Large intestine (tissue), 3 donors: ENCODE measurements at regions not wholly inside any gene's neighbourhood (a gene's known extent, or its start where the extent isn't known, plus 50 kb on each side); places are given as distances from the start of the nearest gene placed in this dataset.

Experiments
- DNase-seq, 2 donors: peaks; one replicate each; pipeline versions ENCODE4 v3.0.0 to v3.0.0-alpha.2; 2013
- H3K27ac ChIP-seq: one replicate; pipeline ENCODE4 v1.5.1; 2013; ENCODE audit warnings: low read length
- H3K27me3 ChIP-seq: 2 replicates; pipeline ENCODE4 v1.6.1; 2013; ENCODE audit warnings: low read length; ENCODE audit not compliant: control insufficient read depth, insufficient read depth
- H3K36me3 ChIP-seq: 2 replicates; pipeline ENCODE4 v1.6.1; 2013; ENCODE audit warnings: low read length; ENCODE audit not compliant: control insufficient read depth, insufficient read depth
- H3K4me1 ChIP-seq: one replicate; pipeline ENCODE4 v1.6.1; 2013; ENCODE audit warnings: low read length; ENCODE audit not compliant: control insufficient read depth, insufficient read depth
- H3K4me3 ChIP-seq: one replicate; pipeline ENCODE4 v1.5.1; 2013; ENCODE audit warnings: low read length
- H3K9me3 ChIP-seq: one replicate; pipeline ENCODE4 v1.6.1; 2013; ENCODE audit warnings: mild to moderate bottlenecking, low read depth, low read length, moderate library complexity; ENCODE audit not compliant: control insufficient read depth
- WGBS: methylation state at CpG from one replicate; pipeline ENCODE4 v1.1.5; 2013; ENCODE audit warnings: low lambda C conversion rate; ENCODE audit not compliant: insufficient coverage; 5-methylcytosine and 5-hydroxymethylcytosine counted together

- Histone ChIP-seq H3K27ac (no peak overlapping the region), H3K4me1 (no peaks in the 10 kb centered on the region), H3K27me3 (no peaks in the 10 kb centered on the region), H3K4me3 (no peak overlapping the region), H3K9me3 (no peaks in the 10 kb centered on the region), H3K36me3 (no peaks in the 10 kb centered on the region)
- no peak for DNase-seq
Measured at GRCh38 chr14:45680531-45680930, 427.5 kb upstream of the MIS18BP1 start.

- Histone ChIP-seq H3K4me1 (no peaks in the 10 kb centered on the region), H3K4me3 (no peak overlapping the region), H3K9me3 (no peaks in the 10 kb centered on the region), H3K27me3 (no peaks in the 10 kb centered on the region), H3K36me3 (no peaks in the 10 kb centered on the region), H3K27ac (no peak overlapping the region)
- DNase-seq, result no peak
- 100% methylated on average over 1 of the region's 1 CpG for WGBS
Measured at GRCh38 chr14:45679853-45680252, 426.9 kb upstream of the MIS18BP1 start.

GRCh38 chr14:45678163-45678562 lies 425.2 kb upstream of the MIS18BP1 start:
- no peaks in the 10 kb centered on the region for H3K4me1 ChIP-seq
- H3K4me3 ChIP-seq, result no peak overlapping the region
- DNase-seq, result no peak
- no peak overlapping the region for H3K27ac ChIP-seq
- H3K27me3 ChIP-seq, result no peaks in the 10 kb centered on the region
- no peaks in the 10 kb centered on the region for H3K9me3 ChIP-seq
- no peaks in the 10 kb centered on the region for H3K36me3 ChIP-seq

GRCh38 chr14:45673420-45673819 lies 420.4 kb upstream of the MIS18BP1 start:
- Histone ChIP-seq H3K36me3 (no peaks in the 10 kb centered on the region), H3K4me3 (no peak overlapping the region), H3K9me3 (no peaks in the 10 kb centered on the region), H3K4me1 (no peaks in the 10 kb centered on the region), H3K27me3 (no peaks in the 10 kb centered on the region), H3K27ac (no peak overlapping the region)
- DNase-seq, result no peak
- WGBS, result no CpG with 5 or more reads among the region's 1 CpG

GRCh38 chr14:45664668-45665356 lies 411.8 kb upstream of the MIS18BP1 start:
- H3K9me3 ChIP-seq, result no peaks in the 10 kb centered on the region
- no peak overlapping the region for H3K4me3 ChIP-seq
- no peaks in the 10 kb centered on the region for H3K36me3 ChIP-seq
- DNase-seq, result no peak
- H3K27ac ChIP-seq, result no peak overlapping the region
- 100% methylated on average over 2 of the region's 7 CpGs for WGBS
- H3K27me3 ChIP-seq, result no peaks in the 10 kb centered on the region
- H3K4me1 ChIP-seq, result no peaks in the 10 kb centered on the region

- Histone ChIP-seq H3K4me3 (no peak overlapping the region), H3K27ac (no peak overlapping the region)
Measured at GRCh38 chr14:45658917-45659299, 405.9 kb upstream of the MIS18BP1 start.

GRCh38 chr14:45658226-45658916 lies 405.4 kb upstream of the MIS18BP1 start:
- Histone ChIP-seq H3K36me3 (no peaks in the 10 kb centered on the region), H3K27me3 (no peaks in the 10 kb centered on the region), H3K4me3 (no peak overlapping the region), H3K4me1 (no peaks in the 10 kb centered on the region), H3K27ac (no peak overlapping the region), H3K9me3 (no peaks in the 10 kb centered on the region)
- no peak for DNase-seq
- 75% methylated on average over 2 of the region's 3 CpGs for WGBS

More at GRCh38 chr14:45658917-45659299, 405.9 kb upstream of the MIS18BP1 start:
- no peaks in the 10 kb centered on the region for H3K9me3 ChIP-seq
- DNase-seq, result no peak
- WGBS, result 60% methylated on average over 4 of the region's 4 CpGs
- no peaks in the 10 kb centered on the region for H3K4me1 ChIP-seq
- no peaks in the 10 kb centered on the region for H3K27me3 ChIP-seq
- no peaks in the 10 kb centered on the region for H3K36me3 ChIP-seq

GRCh38 chr14:45651890-45652289 lies 398.9 kb upstream of the MIS18BP1 start:
- no peaks in the 10 kb centered on the region for H3K4me1 ChIP-seq

GRCh38 chr14:45650754-45651153 lies 397.8 kb upstream of the MIS18BP1 start:
- no peak for DNase-seq
- 100% methylated on average over 1 of the region's 3 CpGs for WGBS
- Histone ChIP-seq H3K27me3 (no peaks in the 10 kb centered on the region), H3K9me3 (no peaks in the 10 kb centered on the region), H3K4me3 (no peak overlapping the region), H3K27ac (no peak overlapping the region), H3K36me3 (no peaks in the 10 kb centered on the region), H3K4me1 (no peaks in the 10 kb centered on the region)

More at GRCh38 chr14:45651890-45652289, 398.9 kb upstream of the MIS18BP1 start:
- no CpG with 5 or more reads among the region's 2 CpGs for WGBS
- no peaks in the 10 kb centered on the region for H3K36me3 ChIP-seq
- no peaks in the 10 kb centered on the region for H3K27me3 ChIP-seq
- no peak overlapping the region for H3K4me3 ChIP-seq
- no peak overlapping the region for H3K27ac ChIP-seq
- no peak for DNase-seq
- H3K9me3 ChIP-seq, result no peaks in the 10 kb centered on the region

- Histone ChIP-seq H3K27ac (no peak overlapping the region), H3K4me1 (no peaks in the 10 kb centered on the region), H3K36me3 (no peaks in the 10 kb centered on the region), H3K4me3 (no peak overlapping the region), H3K9me3 (no peaks in the 10 kb centered on the region), H3K27me3 (no peaks in the 10 kb centered on the region)
- 90% methylated on average over 1 of the region's 4 CpGs for WGBS
- no peak for DNase-seq
Measured at GRCh38 chr14:45649051-45649450, 396.0 kb upstream of the MIS18BP1 start.

- no peak for DNase-seq
- no peaks in the 10 kb centered on the region for H3K9me3 ChIP-seq
- no peaks in the 10 kb centered on the region for H3K27me3 ChIP-seq
- no peaks in the 10 kb centered on the region for H3K4me1 ChIP-seq
- H3K36me3 ChIP-seq, result no peaks in the 10 kb centered on the region
- H3K4me3 ChIP-seq, result no peak overlapping the region
- 67% methylated on average over 1 of the region's 4 CpGs for WGBS
- H3K27ac ChIP-seq, result no peak overlapping the region
Measured at GRCh38 chr14:45641541-45641940, 388.5 kb upstream of the MIS18BP1 start.
